ENCODE measurements at regions not wholly inside any gene's neighbourhood (a gene's known extent, or its start where the extent isn't known, plus 50 kb on each side); places are given as distances from the start of the nearest gene placed in this dataset.
A peak's percentile ranks its signal among the peaks of the same experiment; 100 is the strongest.

GRCh38 chr11:134879341-134879740 is 467.3 kb upstream of the B3GAT1 start:
- H3K9me3 ChIP-seq (ENCODE audit: insufficient read depth, low read depth): no peaks in the 10 kb centered on the region
- CTCF ChIA-PET: no interaction called here
- H3K4me1 ChIP-seq (replicated peaks; ENCODE audit: insufficient read depth): no peaks in the 10 kb centered on the region
- H3K79me2 ChIP-seq (ENCODE audit: low read depth): no peaks in the 10 kb centered on the region
- TF ChIP-seq EZH2 (IDR thresholded peaks at IDR 0.05; ENCODE audit: low read depth) (no peak), CTCF (conservative IDR thresholded peaks at IDR 0.05) (no peak)
- POLR2A ChIA-PET (ENCODE audit: unreplicated experiment): no interaction called here
- no peaks in the 10 kb centered on the region for H3F3A ChIP-seq (ENCODE audit: insufficient read depth, low read depth)
- BruUV-seq (replicated peaks): no TSS peak
- H4K20me1 ChIP-seq (ENCODE audit: insufficient read depth): no peaks in the 10 kb centered on the region
- no peak for DNase-seq
- H3K4me2 ChIP-seq: no peak overlapping the region
- no peak overlapping the region for H3K4me3 ChIP-seq
- intact Hi-C loops (cut with micrococcal nuclease; ENCODE audit: unreplicated experiment): no loop called here
- H2AFZ ChIP-seq: no peak overlapping the region
- peaks cover 90% of the 10 kb centered on the region for H3K27me3 ChIP-seq (ENCODE audit: insufficient read depth, low read depth)
- no peak overlapping the region for H3K27ac ChIP-seq
- no peaks in the 10 kb centered on the region for H3K9me2 ChIP-seq (ENCODE audit: insufficient read depth)
- H3K36me3 ChIP-seq (ENCODE audit: low read depth): no peaks in the 10 kb centered on the region

GRCh38 chr11:134878785-134879184 is 466.7 kb upstream of the B3GAT1 start:
- peaks cover 85% of the 10 kb centered on the region for H3K27me3 ChIP-seq (ENCODE audit: insufficient read depth, low read depth)

GRCh38 chr11:134876226-134876625 is 464.2 kb upstream of the B3GAT1 start:
- Histone ChIP-seq H3F3A (ENCODE audit: insufficient read depth, low read depth) (no peaks in the 10 kb centered on the region), H3K27ac (no peak overlapping the region), H3K36me3 (ENCODE audit: low read depth) (no peaks in the 10 kb centered on the region), H3K9me2 (ENCODE audit: insufficient read depth) (no peaks in the 10 kb centered on the region), H4K20me1 (ENCODE audit: insufficient read depth) (no peaks in the 10 kb centered on the region), H3K4me1 (replicated peaks; ENCODE audit: insufficient read depth) (no peaks in the 10 kb centered on the region), H3K4me3 (no peak overlapping the region), H2AFZ (no peak overlapping the region), H3K79me2 (ENCODE audit: low read depth) (no peaks in the 10 kb centered on the region), H3K27me3 (ENCODE audit: insufficient read depth, low read depth) (peaks cover 66% of the 10 kb centered on the region), H3K9me3 (ENCODE audit: insufficient read depth, low read depth) (no peaks in the 10 kb centered on the region), H3K4me2 (no peak overlapping the region)
- DNase-seq: peak in 1 of 2 experiments; percentile 8
- intact Hi-C loops (cut with micrococcal nuclease; ENCODE audit: unreplicated experiment): no loop called here
- ChIA-PET CTCF (no interaction called here), POLR2A (ENCODE audit: unreplicated experiment) (no interaction called here)
- TF ChIP-seq CTCF (conservative IDR thresholded peaks at IDR 0.05) (no peak), EZH2 (IDR thresholded peaks at IDR 0.05; ENCODE audit: low read depth) (no peak)
- BruUV-seq (replicated peaks): no TSS peak

More at GRCh38 chr11:134878785-134879184, 466.7 kb upstream of the B3GAT1 start:
- no peak overlapping the region for H3K4me3 ChIP-seq
- H3K79me2 ChIP-seq (ENCODE audit: low read depth): no peaks in the 10 kb centered on the region
- H3K9me3 ChIP-seq (ENCODE audit: insufficient read depth, low read depth): no peaks in the 10 kb centered on the region
- POLR2A ChIA-PET (ENCODE audit: unreplicated experiment): no interaction called here
- no peaks in the 10 kb centered on the region for H4K20me1 ChIP-seq (ENCODE audit: insufficient read depth)
- DNase-seq: no peak
- no peak overlapping the region for H3K4me2 ChIP-seq
- no peak for TF ChIP-seq CTCF (conservative IDR thresholded peaks at IDR 0.05)
- TF ChIP-seq EZH2 (IDR thresholded peaks at IDR 0.05; ENCODE audit: low read depth): no peak
- no peak overlapping the region for H3K27ac ChIP-seq
- H3K9me2 ChIP-seq (ENCODE audit: insufficient read depth): no peaks in the 10 kb centered on the region
- H2AFZ ChIP-seq: no peak overlapping the region
- H3K36me3 ChIP-seq (ENCODE audit: low read depth): no peaks in the 10 kb centered on the region
- no peaks in the 10 kb centered on the region for H3F3A ChIP-seq (ENCODE audit: insufficient read depth, low read depth)
- BruUV-seq (replicated peaks): no TSS peak
- intact Hi-C loops (cut with micrococcal nuclease; ENCODE audit: unreplicated experiment): no loop called here
- CTCF ChIA-PET: no interaction called here
- no peaks in the 10 kb centered on the region for H3K4me1 ChIP-seq (replicated peaks; ENCODE audit: insufficient read depth)
